ENCODE measurements at regions not wholly inside any gene's neighbourhood (a gene's known extent, or its start where the extent isn't known, plus 50 kb on each side); places are given as distances from the start of the nearest gene placed in this dataset.

- no peak for TF ChIP-seq RBM25 (IDR thresholded peaks at IDR 0.05; ENCODE audit: low read depth, low read length, severe bottlenecking)
- no peak for TF ChIP-seq TEAD2 (tag; IDR thresholded peaks at IDR 0.05)
Observed at GRCh38 chr9:85163415-85163814, 493.9 kb downstream of the NTRK2 start (continued).

- Histone ChIP-seq H3K27ac (ENCODE audit: extremely low read depth, low read depth, low read length) (no peak overlapping the region), H3K4me2 (ENCODE audit: insufficient read depth, low read length) (no peak overlapping the region), H3K9me1 (ENCODE audit: control insufficient read depth, insufficient read depth, low read length) (no peaks in the 10 kb centered on the region), H3K27me3 (ENCODE audit: control insufficient read depth in 2 of 2, insufficient read depth in 2 of 2, low read length in 2 of 2) (no peaks in the 10 kb centered on the region), H3K4me1 (replicated peaks in 1 of 2; ENCODE audit: control insufficient read depth in 2 of 2, insufficient read depth in 2 of 2, low read length in 2 of 2) (no peaks in the 10 kb centered on the region), H4K20me1 (replicated peaks; ENCODE audit: control insufficient read depth, insufficient read depth, low read length) (no peaks in the 10 kb centered on the region), H3K9ac (ENCODE audit: insufficient read depth in 1 of 2, low read depth in 2 of 2, low read length in 2 of 2) (no peak overlapping the region), H3K9me3 (replicated peaks; ENCODE audit: control insufficient read depth, insufficient read depth, low read depth, low read length) (no peaks in the 10 kb centered on the region), H2AFZ (ENCODE audit: low read depth, low read length) (no peak overlapping the region), H3K4me3 (no peak overlapping the region), H3K36me3 (ENCODE audit: control insufficient read depth, insufficient read depth, low read length) (no peaks in the 10 kb centered on the region), H3K79me2 (ENCODE audit: control insufficient read depth, insufficient read depth, low read length) (no peaks in the 10 kb centered on the region)
- 0% methylated on average over 3 of the region's 3 CpGs for WGBS (ENCODE audit: insufficient coverage, low coverage, missing lambda C conversion rate)
- ChIA-PET POLR2A (no interaction called here), CTCF (ENCODE audit: low intra/inter-chr PET ratio) (no interaction called here)
- ATAC-seq (no peak), DNase-seq (ENCODE audit: extremely low read depth in 1 of 4, low spot score in 3 of 4) (no peak), FAIRE-seq (no peak)
- in situ Hi-C loops (cut with MboI), result no loop called here
- intact Hi-C loops (cut with micrococcal nuclease), result no loop called here
- TF ChIP-seq HMG20A (CRISPR knock-in tag; conservative IDR thresholded peaks at IDR 0.05), result no peak
- no peak for TF ChIP-seq BCLAF1 (IDR thresholded peaks at IDR 0.05; ENCODE audit: borderline replicate concordance in 1 of 2, control insufficient read depth in 1 of 2, low read depth in 2 of 2, low read length in 1 of 2)
- no peak for TF ChIP-seq ZNF212 (CRISPR knock-in tag; IDR thresholded peaks at IDR 0.05)
- no peak for TF ChIP-seq MXD1 (CRISPR knock-in tag; IDR thresholded peaks at IDR 0.05; ENCODE audit: borderline replicate concordance, poor library complexity, severe bottlenecking)
- no peak for TF ChIP-seq MXI1 (IDR thresholded peaks at IDR 0.05; ENCODE audit: low read depth, low read length)
- no peak for TF ChIP-seq MTA3 (IDR thresholded peaks at IDR 0.05; ENCODE audit: borderline replicate concordance)
- no peak for TF ChIP-seq ZNF282 (CRISPR knock-in tag; IDR thresholded peaks at IDR 0.05)
- no peak for TF ChIP-seq ZNF75A (CRISPR knock-in tag; IDR thresholded peaks at IDR 0.05)
- no TSS peak for BruUV-seq (replicated peaks)
Observed at GRCh38 chr9:85162822-85163221, 493.3 kb downstream of the NTRK2 start.
